NK-92 treated with Interleukin-12 subunit alpha and Interleukin-12 subunit beta, amount 100 ng/mL, for 24 hours (cell line): ENCODE measurements at regions not wholly inside any gene's neighbourhood (a gene's known extent, or its start where the extent isn't known, plus 50 kb on each side); places are given as distances from the start of the nearest gene placed in this dataset.
"Not testable (repeated sequence)": the region's sequence is repeated elsewhere in the genome, so short reads cannot be mapped to it uniquely, and the experiment has no call there.

Experiments used
- DNase-seq: peaks from one replicate; lab custom pipeline; 2025; lab: John Stamatoyannopoulos, UW

DNA sequence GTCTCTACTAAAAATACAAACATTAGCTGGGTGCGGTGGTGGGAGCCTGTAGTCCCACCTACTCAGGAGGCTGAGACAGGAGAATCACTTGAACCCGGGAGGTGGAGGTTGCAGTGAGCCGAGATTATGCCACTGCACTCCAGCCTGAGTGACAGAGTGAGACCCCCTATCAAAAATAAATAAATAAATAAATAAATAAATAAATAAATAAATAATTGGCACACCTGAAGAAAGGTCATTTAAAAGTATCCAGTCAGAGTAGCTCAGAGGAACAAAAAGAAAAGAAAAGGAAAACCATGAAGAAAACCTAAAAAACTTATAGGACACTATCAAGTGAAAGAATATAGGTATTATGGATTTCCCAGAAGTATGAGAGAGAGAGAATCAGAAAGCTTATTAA is 330.1 kb upstream of the AR start:
- not testable (repeated sequence) for DNase-seq

DNA sequence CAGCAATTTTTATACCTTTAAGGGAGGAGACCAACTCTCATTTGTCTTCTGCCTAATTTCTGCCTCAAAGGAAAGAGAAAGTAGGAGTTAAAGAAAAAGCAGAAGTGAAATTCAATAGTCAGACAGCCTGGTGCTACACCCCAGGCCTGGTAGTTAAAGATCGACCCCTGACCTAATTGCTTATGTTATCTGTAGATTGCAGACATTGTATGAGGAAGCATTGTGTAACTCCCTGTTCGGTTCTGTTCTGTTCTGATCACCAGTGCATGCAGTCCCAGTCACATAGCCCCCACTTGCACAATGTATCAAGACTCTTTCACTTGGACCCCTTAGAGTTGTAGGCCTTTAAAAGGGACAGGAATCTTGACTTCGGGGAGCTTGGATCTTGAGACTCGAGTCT is 335.9 kb upstream of the AR start:
- no peak for DNase-seq

DNA sequence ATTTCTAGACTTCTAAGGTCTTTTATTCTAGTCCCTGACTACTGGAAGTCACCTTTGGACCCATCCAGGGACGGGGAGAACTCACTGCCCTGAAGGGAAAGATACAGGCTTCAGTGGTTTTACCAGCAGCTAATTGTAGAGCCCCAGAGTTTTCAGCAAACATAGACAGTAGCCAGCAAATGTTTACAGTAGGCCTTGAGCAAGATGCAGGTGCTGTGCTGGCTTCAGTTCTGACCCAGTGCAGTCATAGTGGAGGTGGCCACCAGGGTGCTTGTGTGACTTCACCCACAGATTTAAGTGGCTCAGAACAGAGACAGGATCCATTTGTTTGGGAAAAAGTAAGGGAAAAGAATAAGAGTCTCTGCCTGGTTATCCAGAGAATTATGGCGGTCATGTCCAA is 384.4 kb upstream of the AR start:
- DNase-seq, result no peak

DNA sequence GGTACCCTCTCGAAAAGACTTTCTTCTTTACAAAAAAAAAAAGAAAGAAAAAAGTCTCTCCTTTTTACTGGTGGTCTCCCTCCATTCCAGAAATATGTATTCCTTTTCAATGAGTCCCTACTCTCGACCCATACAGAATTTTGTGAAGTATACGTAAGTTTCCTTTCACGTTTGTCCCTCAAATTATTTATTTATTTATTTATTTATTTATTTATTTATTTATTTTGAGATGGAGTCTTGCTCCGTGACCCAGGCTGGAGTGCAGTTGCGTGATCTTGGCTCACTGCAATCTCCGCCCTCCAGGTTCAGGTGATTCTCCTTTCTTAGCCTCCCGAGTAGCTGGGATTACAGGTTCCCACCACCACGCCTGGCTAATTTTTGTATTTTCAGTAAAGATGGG is 429.2 kb upstream of the AR start:
- no peak for DNase-seq

DNA sequence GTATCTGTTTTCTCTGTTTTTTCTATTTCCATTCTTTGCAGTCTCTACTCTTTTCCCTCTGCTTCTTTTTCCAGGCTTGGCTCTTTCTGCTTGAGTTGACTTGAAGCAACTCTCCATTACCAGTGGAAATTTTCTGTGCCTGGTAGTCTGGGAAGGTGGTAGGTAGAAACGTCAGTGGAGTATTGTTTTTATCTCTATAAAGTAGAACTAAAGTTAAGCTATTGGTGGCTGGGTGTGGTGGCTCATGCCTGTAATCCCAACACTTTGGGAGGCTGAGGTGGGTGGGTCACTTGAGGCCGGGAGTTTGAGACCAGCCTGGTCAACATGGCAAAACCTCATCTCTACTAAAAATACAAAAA is 438.1 kb upstream of the AR start:
- DNase-seq, result no peak

DNA sequence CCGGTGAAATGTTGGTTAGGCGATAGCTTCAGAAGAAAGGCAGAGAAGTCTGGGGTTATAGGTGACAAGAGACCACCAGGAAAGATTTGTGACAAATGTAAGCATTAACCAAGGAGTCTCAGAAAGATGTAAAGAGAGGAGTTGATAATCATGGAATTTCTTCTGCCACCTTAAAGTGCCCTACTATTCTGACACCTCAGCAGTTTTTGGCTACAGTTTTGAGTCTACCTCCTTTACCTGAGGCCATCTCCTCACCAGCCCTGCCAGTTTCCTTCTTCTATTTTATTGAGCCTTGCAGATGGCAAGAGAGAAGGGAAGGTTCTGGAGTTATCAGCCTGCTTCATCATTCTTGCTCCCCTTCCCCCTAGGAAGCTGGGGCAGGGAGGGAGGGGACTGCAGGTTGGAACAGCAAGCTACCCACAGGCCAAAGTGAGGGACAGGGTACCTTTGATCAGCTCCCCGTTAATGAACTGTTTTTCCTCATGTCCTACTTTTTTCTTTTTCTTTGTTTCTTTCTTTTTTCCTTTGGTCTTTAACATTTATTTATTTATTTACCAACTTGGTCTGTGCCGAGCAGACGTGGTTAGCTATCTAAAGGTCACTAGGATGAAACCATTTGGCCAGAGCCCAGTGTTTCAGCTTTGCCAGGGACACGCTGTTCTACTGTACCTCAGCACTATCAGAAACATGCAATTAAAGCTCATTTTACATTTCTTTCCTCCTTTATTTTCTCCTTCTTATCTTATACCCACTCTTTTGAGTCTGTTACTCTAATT is 438.7 kb upstream of the AR start:
- DNase-seq, result no peak

DNA sequence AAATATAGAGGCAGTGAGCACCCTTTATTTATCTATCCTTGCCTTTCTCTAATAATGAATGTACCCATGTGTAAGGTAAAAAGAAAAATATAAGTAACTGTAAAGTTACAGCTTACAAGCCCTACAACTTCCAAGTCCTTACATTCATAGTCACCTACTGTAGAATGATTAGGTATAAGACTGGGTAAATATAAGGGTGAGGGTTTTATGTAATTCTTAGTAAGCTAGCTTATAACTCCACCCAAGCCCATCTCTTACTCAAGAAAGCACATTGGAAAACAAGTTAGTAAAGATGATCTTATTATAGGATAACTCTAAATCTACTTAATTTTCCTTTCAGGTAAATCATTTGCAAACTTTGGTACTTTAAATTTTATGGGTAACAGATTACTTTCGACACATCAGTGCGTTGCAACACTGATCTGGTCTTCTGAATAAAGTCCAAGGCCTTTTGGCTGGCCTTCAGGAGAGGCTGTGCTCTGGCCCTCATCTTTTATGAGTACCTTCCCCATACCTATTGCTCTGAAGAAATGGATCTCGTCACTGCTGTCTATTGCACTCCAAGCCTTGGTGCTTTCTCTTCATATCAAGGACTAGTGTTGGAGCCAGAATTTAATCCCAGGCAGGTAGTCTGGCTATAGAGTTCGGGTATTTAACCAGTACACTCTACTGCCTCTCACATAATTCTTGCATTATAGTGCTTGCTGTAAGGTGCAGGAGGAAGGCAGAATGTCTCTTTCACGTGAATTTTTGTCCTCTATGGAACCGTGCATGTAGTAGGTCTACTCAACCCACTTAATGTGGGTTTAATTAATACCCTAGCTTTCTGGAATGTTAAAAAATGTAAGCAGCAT is 443.6 kb upstream of the AR start:
- no peak for DNase-seq

DNA sequence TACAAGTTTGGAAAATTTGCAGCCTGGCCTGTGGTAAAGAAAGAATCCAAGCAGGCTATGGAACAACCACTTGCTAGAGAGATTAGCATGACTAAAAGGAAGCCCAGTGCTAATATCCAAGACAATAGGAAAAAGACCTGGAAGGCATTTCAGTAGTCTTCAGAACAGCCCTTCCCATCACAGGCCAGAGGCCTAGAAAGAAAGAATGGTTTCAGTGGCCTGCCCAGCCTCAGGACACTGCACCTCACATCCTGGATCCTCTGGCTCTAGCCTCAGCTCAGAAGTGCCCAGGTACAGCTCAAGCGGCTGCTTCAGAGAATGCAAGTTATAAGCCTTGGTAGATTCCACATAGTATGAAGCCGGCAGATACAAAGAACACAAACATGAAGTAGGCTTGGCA is 449.8 kb upstream of the AR start:
- DNase-seq, result no peak

DNA sequence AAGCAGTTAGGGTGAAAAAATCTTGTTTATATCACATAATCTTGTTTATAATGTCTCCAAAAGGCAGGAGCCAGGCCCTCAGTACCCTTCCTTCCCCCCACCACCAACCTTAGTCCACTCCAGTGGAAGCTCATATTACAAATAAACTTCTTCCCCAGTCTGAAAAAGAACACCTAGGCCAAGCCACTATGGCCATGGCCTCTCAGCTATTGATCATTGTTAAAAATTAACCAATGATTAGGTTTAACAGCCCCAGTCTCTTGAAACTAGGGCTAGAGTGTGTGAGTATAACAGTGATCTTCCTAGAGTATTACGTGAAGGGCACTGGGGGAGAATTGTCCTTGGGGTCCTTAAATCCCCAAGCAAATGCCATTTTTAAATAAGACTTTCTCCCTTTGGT is 411.9 kb upstream of the EDA2R start:
- no peak for DNase-seq

DNA sequence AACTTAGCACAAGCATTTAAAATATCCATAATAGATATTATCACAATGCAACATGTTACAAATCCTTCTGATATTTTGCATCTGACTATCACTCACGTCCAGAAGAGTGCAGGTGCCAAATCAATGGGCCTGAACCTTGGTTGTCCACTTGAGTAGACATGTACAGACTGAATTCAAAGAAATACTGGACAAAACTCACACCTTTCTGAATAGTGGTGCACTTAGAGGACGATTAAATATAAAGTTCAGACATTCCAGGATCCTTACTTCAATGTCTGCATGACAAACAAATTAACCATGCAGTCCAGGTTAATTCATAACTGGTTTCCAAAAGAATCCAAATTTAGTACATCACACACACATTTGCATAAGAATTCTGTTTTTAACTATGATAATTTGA is 406.0 kb upstream of the EDA2R start:
- no peak for DNase-seq

DNA sequence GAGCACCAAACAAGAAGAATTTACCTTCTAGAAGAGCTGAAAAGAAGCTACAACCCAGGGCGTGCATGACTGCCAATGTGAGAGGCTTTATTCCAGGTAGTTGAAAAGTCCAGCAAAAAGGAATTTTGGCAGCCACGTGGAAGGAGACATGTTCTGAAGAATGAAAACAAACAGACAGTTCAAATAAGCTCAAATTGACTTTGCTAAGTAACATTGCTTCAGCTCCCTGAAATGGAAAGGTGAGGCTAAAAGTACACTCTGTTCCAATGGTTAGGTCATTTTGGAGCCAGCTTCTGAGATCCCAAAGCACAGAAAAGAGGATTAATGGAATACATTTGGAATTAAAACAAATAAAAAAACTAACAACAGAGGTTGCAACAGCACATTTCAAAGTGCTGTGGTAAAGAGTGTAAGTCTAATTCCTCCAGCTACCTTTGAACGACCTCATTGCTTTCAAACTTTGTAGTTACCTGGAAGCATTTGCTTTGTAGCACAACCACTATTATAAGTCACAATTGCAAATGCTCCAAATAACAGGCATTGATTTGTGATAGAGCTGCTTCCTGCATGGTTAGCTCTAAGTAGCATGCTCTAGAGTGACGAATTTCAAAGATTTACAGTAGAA is 405.3 kb upstream of the EDA2R start:
- no peak for DNase-seq

DNA sequence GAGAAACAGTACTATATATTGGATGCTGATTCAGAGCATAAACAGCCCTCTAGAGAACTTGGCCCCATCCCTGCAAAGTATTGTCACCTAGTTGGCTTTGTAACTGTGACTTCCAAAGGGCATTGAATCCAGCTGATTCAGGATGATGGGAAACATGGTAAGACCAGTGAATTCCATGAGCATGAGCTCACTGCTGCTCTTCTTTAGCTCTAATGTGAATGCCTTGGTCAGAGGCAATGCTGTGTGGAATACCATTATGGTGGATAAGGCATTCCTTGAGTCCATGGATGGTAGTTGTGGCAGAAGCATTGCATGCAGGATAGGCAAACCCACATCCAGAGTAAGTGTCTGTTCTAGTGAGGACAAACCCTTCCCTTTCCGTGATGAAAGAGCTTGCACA is 365.6 kb upstream of the EDA2R start:
- no peak for DNase-seq

DNA sequence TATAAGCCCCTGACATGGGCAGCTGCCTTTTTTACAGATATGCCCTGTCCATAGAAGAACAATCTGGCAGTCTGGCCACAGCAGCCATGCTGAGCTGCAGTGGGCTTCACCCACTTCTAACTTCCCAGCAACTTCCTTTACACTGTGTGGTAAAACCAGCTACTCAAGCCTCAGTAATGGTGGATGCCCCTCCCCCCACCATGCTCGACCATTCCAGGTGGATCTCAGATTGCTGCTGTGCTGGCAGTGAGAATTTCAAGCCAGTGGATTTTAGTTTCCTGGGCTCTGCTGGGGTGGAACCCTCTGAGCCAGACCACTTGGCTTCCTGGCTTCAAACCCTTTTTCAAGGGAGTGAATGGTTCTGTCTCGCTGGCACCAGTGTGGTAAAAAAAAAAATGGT is 355.9 kb upstream of the EDA2R start:
- DNase-seq, result no peak

DNA sequence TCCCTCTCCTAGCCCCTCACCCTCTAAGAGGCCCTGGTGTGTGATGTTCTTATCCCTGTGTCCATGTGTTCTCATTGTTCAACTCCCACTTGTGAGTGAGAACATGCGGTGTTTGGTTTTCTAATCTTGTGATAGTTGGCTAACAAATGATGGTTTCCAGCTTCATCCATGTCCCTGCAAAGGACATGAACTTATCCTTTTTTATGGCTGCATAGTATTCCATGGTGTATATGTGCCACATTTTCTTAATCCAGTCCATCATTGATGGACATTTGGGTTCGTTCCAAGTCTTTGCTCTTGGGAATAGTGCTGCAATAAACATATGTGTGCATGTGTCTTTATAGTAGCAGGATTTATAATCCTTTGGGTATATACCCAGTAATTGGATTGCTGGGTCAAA is 353.2 kb upstream of the EDA2R start:
- not testable (repeated sequence) for DNase-seq

DNA sequence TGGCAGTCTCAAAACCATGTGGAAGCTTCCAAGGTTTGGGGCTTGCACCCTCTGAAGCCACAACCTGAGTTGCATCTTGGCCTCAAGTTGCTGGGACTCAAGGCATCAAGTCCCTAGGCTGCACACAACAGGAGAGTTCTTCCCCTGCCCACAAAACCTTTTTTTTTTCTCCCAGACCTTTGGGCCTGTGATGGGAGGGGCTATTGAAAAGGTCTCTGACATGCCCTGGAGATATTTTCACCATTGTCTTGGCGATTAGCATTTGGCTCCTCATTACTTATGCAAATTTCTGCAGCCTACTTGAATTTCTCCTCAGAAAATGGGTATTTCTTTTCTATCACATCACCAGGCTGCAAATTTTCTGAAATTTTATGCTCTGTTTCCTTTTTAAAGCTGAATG is 349.5 kb upstream of the EDA2R start:
- DNase-seq, result no peak

DNA sequence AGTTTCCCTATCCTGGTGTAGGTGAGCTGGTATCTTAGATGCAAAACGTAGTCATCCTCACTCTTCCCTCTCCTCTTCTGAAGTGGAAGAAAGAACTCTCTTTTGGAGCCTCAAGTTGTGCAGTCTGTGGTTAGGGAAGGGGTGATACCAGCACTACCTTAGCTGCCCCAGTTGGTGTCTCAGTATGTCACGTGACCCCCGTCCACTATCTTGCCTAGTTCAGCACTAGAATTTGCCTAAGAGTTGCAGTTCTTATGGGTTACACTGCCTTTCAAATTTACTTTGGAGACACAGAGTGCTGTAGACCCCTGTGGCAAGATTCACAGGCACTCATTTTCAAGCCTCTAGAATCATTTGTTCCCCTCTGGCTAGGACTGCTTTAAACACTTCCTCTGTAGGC is 322.8 kb upstream of the EDA2R start:
- no peak for DNase-seq

DNA sequence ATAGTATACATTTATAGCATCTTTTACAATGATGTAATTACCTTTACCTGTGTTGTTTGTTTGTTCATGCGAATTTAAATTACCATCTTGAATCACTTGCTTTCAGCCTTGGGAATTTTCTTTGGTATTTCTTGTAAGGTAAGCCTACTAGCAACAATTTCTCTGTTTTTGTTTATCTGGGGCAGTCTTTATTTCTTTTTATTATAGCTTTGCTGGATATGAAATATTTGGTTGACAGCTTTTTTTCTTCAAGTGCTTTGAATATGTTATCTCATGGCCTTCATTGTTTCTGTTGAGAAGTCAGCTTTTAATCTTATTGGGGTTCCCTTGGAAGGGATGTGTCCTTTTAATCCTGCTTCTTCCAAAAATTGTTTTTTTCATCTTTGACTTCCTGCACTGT is 292.8 kb upstream of the EDA2R start:
- DNase-seq, result no peak

DNA sequence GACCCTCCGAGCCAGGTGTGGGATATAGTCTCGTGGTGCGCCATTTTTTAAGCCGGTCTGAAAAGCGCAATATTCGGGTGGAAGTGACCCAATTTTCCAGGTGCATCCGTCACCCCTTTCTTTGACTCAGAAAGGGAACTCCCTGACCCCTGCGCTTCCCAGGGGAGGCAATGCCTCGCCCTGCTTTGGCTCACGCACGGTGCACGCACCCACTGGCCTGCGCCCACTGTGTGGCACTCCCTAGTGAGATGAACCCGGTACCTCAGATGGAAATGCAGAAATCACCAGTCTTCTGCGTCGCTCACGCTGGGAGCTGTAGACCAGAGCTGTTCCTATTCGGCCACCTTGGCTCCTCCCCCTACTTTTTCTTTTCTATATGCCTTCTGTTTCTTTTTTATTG is 291.6 kb upstream of the EDA2R start:
- DNase-seq, result not testable (repeated sequence)

DNA sequence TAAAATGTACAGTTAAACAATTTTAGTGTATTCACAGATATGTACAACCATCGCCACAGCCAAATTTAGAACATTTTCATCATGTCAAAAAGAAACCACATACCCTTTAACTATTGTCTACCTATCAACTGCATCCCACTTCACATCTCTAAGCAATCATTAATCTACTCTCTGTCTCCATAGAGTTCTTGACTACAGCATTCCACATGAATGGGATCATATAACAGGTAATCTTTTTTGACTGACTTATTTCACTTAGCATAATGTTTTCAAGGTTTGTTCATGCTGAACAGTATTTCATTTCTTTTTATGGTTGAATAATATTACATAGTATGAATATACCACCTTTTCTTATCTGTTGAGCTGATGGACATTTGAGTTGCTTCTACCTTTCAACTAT is 281.4 kb upstream of the EDA2R start:
- no peak for DNase-seq

DNA sequence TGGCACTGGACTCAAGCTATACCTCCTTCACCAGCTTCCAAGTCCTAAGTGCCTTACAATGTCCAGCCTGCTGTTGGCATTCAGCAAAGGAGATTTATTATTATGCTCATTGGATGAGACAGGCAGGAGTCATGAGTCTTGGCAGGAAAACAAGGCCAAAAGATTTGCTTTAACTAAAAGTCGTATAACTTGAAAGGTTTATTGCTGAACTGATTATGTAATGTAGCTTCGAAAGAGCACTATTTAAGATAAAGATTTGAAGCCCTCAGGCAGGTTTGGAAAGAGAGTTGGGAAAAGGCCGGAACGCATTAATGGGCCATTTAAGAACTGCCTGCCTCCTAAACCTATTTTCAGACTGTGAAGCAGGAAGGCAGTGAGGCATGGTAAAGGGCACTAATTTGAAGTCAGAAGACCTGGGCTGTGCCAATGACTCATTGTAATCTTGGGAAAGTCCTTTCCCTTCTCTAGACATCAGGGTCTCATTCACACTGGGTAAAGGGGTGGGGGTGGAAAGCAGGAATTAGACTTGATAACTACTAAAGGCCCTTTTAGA is 280.5 kb upstream of the EDA2R start:
- no peak for DNase-seq

DNA sequence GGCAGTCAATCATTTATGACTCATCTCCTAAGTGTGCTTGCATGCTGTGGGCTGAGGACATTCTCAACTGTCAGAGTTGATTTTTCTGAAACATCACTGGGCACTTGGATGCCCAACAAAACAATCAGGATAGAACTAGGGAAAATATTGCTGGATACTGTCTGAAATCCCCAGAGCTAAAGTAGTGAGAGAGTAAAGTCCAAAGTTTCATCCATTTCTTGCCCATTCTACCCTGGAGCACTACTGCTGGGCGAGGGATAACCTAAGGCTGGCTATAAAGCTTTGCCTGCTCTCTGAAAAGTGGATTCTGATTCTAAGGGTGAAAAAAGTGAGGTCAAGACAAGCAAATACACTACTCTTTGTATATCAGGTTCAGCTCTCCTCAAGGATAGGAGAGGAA is 279.6 kb upstream of the EDA2R start:
- no peak for DNase-seq

DNA sequence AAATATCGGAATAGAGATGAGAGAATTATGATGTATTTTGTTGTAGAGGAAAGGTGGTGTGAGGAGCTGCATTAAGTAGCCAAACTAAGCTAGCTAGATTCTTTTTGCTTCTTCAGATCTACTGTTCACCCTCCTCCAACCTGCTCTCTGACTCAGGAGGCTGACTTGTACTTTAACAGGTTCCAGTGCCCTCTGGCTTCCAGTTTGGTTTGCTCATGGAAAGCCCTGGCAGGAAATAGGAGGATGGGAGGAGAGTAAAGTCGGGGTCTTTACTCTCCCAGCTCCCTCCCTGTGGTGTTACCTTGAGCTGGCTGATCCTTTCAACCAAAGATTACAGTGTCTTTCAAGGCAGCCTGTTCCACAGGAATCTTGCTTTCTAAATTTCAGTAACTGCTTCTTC is 277.0 kb upstream of the EDA2R start:
- no peak for DNase-seq

DNA sequence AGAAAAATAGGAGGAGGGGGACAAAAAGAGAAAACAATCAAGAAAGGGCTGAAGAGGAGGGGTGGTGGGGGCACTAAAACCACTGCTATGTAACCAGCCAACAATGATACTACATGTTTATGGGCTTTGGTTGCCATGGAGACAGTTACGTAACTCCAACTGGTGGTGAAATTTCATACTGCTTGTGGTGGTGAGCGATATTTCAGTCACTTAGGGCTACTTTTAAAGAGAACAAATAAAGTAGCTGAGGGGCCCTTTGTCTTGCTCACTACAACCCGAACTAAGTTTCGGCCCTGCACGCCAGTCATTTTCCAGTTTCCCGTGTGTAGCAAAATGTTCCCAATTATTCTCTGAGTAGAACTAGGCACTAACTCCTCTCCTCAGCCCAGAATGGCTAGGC is 275.2 kb upstream of the EDA2R start:
- no peak for DNase-seq
